Pulmonary artery endothelial cell (primary cell): ENCODE measurements at regions not wholly inside any gene's neighbourhood (a gene's known extent, or its start where the extent isn't known, plus 50 kb on each side); places are given as distances from the start of the nearest gene placed in this dataset.

Source experiments
- DNase-seq: peaks from one replicate; pipeline ENCODE4 v3.0.0-alpha.2; 2011; ENCODE audit warnings: low read depth, low spot score

DNA sequence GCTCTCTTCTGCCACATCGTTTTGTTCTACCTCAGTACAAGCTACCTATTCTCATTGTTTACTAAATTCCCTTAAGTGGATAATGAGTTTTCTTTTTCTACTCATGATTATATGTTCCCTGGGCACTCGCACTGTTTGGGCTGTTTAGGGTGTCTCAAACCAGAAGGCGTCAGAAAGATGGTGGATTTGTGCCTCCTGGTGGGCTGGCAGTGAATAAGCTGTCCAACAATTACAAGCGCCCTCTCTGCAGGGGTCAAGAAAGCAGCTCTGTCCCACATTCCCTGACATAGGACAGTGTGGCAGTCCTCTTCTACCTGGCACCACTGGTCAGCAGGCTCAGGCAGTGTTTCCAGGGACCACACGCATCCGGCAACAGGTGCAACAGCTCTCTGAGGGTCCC, 173.4 kb upstream of the PPP2R3A start:
- DNase-seq: no peak

- DNase-seq: no peak
Observed at GRCh38 chr3:135792858-135793475, 172.6 kb upstream of the PPP2R3A start.

- no peak for DNase-seq
Observed at GRCh38 chr3:135800071-135800549, 165.4 kb upstream of the PPP2R3A start.

DNA sequence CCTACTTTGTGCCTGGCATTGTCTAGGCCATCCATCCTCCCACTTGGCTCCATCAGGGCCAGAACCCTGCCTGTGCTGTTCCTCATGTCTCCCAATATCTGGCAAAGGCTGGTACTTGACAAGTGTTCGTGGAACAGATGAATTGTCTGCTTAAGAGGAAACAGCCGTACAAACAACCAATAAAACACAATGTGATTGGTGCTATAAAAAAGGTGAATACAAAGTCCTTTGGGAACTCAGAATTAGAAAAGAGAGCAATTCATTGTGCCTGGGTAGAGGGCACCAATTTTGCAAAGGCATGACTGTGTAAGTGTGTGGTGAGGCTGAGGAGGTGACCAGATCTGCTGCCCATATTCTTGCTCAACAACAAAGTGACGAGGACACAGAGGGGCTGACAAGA, 164.5 kb upstream of the PPP2R3A start:
- DNase-seq: no peak

GRCh38 chr3:135802171-135802570, 163.4 kb upstream of the PPP2R3A start:
- DNase-seq: no peak

DNA sequence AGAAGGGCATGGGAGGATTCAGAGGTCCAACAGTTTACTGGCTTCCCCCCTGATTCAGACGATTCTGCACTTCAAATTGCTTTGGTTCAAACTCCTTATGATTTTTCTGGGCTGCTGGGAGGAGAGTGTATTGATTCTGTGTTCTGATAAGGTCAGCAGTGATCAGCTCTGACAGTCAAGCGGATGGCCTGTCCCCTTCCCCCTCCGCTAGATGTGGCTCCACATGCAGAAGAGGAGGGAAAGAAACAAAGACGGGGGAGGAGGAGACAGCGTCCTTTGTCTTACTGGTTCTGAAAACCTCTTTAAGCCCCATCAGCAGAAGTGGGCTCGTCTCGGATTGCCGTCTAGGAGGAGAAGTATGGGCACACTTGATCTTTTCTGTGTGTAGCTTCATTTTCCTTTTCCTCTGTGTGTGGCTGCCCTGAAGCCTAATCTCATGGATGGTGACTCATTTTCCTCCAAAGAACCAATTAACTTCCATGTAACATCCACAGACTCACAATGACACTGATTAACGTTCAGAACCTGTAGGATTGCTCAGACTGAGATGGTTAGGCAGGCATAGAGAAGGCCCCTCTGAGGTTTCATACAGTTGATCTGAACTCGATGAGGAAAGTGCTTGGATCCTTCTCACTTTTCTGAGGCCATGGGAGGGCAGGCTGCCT, 162.4 kb upstream of the PPP2R3A start:
- no peak for DNase-seq

- no peak for DNase-seq
Observed at GRCh38 chr3:135805752-135806151, 159.8 kb upstream of the PPP2R3A start.

- DNase-seq: no peak
Observed at GRCh38 chr3:135806317-135806716, 159.2 kb upstream of the PPP2R3A start.

DNA sequence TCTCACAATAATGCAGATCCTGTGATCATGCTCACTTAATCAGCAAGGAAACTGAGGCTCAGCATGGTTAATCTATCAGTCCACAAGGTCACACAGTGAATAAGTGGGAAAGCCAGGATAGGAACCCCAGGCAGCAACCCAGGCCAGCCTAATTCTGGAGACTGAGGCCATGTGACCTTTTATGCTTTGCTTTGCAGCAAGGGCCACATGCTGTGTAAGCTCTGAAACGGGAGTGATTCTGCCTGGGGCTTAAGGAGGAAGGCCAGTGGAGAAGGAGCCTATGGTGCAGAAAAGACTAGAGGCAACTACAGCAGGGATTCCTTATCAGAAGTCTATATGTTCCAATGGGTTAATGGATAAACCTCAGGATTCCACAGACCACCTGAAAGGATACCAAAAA, 157.6 kb upstream of the PPP2R3A start:
- no peak for DNase-seq

DNA sequence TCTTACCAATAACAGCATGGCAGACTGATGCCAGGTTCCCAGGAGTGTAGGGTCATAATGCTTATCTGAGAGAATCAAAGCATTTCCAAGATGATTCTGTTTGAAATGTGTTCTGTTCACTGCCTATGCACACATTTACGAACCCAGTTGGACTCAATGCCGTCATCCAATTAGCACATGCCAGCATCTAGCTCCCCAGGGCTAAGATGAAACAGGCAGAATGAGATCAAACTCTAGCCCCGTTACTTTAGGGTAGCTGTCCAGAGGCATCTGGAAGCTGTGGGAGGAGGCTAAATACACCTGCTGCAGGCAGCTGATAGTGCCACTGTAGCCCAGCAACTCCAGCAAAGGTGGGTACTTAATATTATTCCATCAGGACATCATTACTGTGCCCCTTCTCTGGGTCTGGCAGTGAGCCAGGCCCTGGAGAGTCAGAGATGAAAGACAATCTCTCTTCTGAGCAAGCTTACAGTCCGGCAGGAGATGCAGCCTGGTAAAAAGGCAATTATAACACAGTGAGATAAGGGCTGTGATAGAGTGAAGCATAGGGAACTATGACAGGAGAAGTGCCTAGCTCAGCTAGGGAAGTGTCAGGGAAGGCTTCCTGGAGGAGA, 156.4 kb upstream of the PPP2R3A start:
- DNase-seq: no peak

GRCh38 chr3:135811651-135812050, 153.9 kb upstream of the PPP2R3A start:
- no peak for DNase-seq

DNA sequence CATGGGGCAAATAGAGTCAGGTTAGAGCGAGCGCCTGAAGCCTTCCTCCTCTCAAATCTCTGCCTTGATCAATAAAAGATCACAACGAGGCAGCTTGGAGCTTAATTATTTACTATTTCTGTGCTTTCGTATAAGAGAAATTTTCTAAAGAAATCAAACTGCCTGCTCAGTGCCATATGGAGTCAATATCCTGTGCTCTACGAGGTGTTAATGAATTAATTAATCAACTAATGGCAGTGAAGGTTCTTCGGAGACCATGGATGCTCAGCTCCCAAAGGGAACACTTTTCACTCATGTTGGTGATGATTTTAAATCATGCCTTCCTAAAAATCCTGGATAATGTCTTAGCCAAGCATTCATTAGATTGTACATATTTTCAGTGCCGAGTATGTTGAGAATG, 153.5 kb upstream of the PPP2R3A start:
- no peak for DNase-seq

DNA sequence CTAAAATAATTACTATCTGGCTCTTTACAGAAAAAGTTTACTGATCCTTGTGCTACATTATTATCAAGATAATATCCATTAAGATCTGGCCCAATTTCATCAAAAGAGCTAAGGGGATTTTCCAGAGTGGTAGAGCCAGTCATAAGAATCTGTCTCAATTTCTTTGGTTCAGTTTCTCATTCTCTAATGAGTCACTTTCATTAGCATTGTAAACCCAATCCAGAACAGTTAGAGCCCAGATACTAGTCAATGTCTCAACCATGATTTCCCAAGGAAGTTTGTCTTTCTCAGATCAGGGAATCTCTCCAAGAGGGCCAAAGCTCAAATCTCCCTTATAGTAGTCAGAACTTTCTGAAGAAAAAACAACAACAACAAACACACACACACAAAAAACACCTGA, 131.1 kb upstream of the PPP2R3A start:
- DNase-seq: no peak

DNA sequence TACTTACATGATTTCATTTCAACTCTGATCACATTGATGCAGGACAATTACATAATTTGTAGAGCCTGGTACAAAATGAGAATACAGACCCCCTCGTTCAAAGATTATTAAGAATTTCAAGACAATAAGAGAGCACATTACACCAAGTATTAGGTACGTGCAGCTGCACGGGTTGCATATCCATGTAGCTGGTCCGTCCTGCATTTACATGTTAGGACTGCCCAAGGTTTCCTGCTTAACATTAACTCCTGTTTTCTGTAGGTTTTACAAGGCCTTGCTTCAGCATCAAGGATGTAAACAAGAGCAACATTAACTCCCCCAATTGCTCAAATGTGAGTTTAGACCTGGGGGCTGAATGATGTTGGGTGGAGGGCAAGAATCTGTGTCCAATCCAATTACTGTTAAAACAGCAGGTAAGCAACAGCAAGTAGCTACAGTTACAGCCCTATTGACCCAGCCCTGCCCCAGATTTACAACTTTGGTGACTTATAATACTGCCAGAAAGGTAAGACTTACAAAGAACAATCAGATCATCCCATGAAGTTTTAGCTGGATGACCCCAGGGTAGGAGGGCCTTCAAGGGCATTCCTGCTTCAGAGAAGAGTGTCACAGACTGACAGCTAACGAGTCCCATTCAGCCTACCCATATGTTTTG, 127.4 kb upstream of the PPP2R3A start:
- DNase-seq: no peak

- no peak for DNase-seq
Observed at GRCh38 chr3:135840436-135840835, 125.1 kb upstream of the PPP2R3A start.

- DNase-seq: no peak
Observed at GRCh38 chr3:135844386-135844785, 121.1 kb upstream of the PPP2R3A start.

DNA sequence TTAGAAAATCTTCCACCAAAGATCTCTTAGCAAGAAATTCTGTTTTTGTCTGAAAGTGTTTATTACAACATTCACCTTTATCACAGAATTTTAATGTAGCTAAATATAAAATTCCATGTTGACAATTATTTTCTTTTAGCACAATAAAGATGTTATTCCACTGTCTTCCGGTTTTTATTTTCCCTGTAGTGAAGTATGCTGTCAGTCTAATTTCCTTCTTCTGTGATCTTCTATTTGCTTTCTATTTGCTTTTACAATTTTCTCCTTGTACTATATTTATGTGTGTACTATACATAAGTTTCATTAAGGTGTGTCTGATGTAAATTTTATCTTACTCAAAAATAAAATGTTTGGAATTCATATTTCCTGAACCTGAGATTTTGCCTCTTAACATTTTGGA, 117.5 kb upstream of the PPP2R3A start:
- no peak for DNase-seq

- no peak for DNase-seq
Observed at GRCh38 chr3:135849827-135850226, 115.7 kb upstream of the PPP2R3A start.

DNA sequence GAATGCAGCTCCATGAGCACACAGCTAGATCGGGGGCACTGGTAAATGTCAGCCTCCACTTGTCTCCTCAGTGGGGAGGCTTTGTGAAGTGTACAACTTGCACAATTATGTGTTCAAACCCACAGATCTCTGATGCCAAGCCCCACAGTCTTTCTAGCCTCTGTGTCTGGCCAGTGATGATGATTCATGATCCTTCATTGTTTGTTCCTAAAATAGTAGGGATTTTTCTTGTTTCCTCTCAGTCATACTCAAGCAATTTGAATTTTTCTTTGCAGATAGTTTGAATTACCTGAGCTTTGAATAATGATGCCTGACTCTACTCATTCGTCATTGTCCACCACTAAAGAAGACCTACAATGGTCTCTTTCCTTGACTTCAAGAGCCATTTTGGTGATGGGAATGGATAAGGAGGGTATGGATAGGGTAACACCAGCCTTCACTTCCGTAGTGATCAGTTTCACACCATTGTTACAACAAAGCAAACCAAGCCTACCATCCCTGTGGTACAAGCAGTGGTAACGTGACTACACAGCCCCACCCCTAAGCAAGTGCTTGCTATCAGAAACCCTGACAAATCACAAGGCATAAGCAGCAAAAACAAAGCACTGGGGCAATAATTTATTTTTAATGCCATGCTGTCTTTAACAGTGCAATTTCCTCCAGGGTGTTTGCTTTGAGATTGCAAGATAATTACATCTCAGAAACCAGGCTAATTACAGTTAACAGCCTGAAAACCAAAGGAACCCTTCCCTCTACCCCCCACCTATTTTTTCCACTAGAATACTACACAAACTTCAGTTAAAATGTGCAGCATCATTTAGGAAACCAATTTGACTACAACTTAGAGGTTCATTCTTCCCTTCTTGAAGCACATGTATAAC, 114.1 kb upstream of the PPP2R3A start:
- DNase-seq: no peak

DNA sequence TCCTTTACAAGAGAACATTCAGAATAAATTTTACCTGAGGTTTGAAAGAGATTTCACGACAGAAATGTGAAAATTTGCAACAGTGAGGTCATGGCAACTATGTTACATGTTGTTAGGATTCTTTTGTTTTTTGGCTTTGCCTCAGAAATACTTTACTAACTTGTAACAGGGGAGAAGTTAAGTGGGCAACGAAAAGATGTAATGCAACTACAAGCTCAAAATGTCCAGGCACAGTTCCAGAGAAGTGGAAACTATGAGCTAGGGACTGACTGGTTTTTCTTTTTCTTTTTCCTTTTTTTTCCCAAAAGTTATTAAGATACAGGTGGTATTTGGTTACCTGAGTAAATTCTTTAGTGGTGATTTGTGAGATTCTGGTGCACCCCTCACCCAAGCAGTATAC, 111.5 kb upstream of the PPP2R3A start:
- no peak for DNase-seq

GRCh38 chr3:135860761-135861160, 104.8 kb upstream of the PPP2R3A start:
- no peak for DNase-seq
